Frontal cortex (tissue), 3 donors: ENCODE measurements at regions not wholly inside any gene's neighbourhood (a gene's known extent, or its start where the extent isn't known, plus 50 kb on each side); places are given as distances from the start of the nearest gene placed in this dataset.
"Not testable (repeated sequence)": the region's sequence is repeated elsewhere in the genome, so short reads cannot be mapped to it uniquely, and the experiment has no call there.

ENCODE experiments used
- DNase-seq, 2 donors: peaks; one replicate each; pipeline ENCODE4 v3.0.0; 2012; ENCODE audit warnings: low spot score in 2 of 2
- FAIRE-seq: peaks from 2 replicates; lab custom pipeline; 2012; peaks lifted over from hg19 to GRCh38; lab: Jason Lieb, UNC
- donor health status: control.
- donor health status: control.
- donor health status: control.

DNA sequence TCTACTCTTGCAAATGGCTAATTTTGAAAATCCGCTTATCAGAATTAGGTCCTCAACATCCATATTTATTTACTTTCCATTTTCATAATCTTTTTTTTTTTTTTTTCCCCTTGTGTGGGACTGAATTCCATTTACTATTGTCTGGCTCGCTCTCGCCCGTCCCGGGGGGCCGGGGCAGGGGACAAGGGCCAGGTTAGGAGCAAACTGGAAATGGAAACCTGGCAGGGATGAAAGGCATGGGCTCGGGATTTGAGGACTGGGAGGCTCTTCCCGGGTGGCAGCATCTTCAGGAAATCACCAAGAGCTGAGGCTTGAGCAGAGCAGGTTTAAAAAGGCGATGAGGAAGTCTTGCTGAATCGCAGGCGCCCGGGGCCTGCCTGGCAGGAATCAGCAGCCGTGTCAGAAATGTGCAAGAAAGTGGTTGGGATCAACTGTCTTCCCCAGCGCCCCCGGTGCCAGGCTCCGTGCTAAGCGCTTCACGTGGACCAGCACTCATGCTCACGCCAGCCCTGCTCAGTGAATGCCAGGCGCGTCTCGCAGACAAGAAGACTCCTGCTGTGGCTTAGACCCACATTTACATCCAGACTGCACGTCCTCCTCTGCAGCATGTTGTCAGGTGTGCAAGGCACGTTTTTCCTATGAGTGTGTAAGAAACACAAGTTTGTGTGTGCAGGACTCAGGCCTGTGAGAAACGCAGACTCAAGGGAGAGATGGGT, 66.3 kb upstream of the UNC5A start:
- FAIRE-seq: no peak
- DNase-seq: no peak

DNA sequence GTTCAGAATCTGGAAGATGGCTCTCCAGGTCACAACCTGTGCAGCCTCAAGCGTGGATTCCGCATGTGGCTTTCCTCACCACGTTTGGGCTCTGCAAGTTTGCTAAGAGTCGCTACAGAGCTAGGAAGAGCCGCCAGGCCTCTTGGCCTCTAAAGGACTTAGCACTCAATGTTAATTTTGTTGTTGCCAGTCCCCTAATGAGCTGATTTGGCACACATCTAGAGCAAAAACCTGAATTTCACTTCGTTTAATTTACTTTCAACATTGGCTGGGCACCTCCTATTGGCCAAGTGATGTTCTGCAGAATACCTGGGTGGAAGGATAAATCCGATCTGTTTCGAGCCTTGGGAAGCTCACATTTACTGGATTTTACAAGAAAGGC, 65.8 kb upstream of the UNC5A start:
- DNase-seq: no peak
- no peak for FAIRE-seq

DNA sequence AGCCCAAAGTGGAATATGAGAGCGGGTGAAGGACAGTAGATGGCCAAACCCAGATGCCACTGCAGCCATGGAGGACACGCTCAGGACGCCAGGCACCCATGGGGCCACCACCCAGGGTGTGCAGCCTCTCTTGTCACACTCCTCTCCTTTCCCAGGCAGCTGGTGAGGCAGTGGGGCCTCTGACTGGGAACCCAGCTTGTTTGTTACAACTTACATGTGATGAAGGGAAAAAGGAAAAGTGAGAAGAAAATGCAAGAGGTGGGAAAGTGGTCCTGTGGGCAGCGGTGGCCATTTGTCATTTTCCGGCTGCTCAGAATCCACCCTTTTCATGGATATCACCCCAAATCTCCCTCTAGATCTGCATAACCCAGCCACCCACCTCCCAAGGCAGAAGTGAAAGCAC, 62.7 kb upstream of the UNC5A start:
- DNase-seq (no peak), FAIRE-seq (no peak)

DNA sequence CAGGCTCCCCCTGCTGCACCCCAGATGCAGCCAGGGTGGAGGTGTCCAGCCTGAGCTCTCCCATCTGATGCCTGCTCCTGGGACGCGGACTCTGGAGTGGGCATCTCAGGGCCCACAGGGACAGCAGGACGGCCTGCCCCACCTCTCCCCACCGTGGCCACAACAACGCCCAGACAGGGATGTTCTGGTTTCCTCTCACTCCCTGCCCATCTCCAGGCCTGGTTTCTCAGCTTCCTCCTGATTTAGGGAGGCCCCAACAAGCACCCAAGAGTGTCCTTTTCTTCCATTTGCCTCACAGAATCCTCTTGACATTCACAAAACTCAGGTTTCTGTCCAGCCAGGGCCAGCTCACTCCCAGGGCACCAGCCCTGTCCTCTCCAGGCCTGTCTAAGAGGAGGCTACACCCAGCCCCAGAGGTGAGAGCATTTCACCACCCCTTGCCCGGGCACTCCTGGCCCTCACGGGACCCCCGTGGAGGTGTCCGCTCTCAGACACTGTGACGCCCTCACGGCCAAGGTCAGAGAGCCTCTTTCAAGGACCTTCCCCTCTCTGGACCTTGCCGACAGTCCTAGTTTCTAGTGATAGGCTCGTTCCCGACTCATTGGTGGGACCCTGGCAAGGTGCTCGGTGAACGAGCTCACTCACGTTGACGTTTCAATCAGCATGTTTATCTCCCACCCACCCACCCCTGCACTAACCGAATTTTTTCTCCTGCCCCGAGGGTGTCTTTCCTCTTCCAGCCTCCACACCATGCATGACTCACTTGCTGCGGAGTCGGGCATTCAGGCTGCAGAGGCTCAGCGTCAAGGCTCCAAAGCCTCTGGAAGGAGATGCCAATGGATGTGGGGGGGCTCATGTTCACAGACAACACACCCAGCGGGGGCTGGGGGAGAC, 62.0 kb upstream of the UNC5A start:
- no peak for DNase-seq

DNA sequence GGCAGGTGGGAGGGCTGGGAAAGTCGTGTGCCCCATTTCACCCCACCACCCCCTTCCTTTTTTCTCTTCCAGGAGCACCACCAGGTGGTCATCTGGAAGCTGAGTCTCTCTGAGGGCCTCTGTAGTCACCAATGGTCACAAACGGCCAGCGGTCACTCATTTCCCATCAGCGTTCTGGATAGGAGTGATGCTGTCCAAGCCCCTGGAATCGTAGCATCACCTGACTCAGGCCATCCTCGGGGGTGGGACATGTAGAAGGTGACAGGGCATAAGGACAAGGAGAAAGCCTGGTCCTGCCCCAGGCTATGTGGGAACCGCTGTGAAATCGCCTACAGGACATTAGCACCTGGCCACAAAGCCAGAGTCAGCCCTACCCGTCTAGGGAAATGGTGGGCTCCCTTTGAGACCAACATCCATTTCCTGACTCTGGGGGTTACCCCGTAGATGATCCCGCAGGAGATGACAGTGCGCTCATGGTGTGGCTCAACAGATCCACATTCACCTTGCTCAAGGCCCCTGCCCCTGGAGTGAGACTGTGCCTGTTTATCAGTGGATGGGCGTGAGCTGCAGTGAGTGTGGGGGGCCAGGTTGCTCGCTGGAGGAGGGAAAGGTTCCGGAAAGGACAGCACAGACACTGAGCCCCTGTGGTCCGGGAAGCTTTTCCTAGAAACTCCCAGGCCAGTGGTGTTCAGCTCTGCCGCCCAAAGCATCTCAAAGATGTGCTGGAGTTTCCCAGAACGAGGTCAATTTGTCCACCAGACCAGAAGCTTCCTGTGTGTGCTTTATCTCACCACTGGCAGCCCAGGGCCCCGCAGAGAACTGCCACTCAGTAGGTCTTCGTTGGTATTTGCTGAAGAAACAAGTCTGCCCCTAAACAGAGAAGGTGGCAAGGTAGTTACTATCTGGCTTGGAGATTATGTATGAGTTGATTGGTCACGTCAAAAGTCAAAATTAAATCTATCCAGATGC, 61.1 kb upstream of the UNC5A start:
- FAIRE-seq (no peak), DNase-seq (no peak)

More for the DNA sequence above, 62.0 kb upstream of the UNC5A start:
- FAIRE-seq: no peak

DNA sequence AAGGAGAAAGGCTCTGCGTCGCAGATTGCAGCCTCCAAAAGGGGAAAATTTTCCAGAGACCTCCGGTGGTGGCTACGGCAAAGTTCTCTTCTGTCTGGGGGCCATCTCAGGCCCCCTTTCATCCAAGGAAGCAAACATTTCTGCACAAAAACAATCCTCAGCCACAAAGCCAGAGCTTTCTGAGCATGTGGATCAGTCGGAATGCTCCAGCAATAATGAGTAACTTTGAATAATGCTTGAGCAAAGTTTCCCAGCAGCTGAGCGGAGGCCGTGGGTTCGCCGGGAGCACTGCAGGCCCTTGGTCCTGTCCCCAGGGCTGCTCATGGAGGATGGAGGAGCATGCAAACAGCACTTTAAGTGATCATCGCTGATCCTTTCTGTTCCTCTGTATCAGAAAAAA, 60.2 kb upstream of the UNC5A start:
- FAIRE-seq: no peak
- DNase-seq: no peak

DNA sequence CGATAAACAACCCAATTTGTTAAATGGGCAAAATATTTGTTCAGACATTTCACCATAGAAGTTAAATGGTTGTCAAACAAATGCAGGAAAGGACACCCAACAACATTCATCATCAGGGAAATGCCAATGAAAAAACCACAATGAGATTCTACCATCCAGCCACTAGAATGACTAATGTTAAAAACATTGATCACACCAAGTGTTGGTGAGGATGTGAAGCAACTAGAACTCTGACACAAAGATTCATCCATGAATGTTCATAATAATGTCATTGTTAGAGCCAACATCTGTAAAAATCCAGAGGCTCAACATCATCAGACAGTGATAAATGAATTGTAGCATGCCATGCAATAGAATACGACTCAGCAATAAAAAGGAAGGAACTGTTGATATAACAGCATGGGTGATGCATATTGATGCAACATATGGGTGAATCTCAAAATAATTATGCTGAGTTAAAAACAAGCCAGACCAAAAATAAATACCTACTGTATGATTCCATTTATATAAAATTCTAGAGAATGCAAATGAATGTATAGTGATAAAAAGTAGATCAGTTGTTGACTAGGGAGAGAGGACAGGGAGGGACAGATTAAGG, 55.9 kb upstream of the UNC5A start:
- FAIRE-seq: no peak
- DNase-seq: no peak

DNA sequence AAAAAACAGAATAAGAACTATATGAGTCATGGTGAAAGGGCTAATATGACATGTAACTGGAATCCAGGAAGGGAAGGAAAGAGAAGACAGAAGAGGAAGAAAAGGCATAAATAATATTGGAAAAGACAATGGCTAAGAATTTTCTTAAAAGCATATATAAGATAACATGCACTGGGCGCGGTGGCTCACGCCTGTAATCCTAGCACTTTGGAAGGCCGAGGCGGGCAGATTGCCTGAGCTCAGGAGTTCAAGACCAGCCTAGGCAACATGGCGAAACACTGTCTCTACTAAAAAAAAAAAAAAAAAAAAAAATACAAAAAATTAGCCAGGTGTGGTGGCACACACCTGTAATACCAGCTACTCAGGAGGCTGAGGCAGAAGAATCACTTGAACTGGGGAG, 54.8 kb upstream of the UNC5A start:
- not testable (repeated sequence) for FAIRE-seq

DNA sequence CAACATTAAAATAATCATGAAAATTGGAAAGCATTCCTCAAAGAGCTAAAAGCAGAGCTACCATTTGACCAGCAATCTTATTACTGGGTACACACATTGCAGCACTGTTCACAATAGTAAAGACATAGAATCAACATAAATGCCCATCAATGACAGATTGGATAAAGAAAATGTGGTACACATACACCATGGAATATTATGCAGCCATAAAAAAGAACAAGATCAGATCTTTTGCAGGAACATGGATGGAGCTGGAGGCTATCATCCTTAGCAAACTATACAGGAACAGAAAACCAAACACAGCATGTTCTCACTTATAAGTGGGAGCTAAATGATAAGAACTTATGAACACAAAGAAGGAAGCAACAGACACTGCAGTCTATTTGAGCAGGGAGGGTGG, 52.8 kb upstream of the UNC5A start:
- not testable (repeated sequence) for DNase-seq, FAIRE-seq

More for the DNA sequence above, 54.8 kb upstream of the UNC5A start:
- not testable (repeated sequence) for DNase-seq
